ENCODE measurements at regions not wholly inside any gene's neighbourhood (a gene's known extent, or its start where the extent isn't known, plus 50 kb on each side); places are given as distances from the start of the nearest gene placed in this dataset.
"Not testable (repeated sequence)": the region's sequence is repeated elsewhere in the genome, so short reads cannot be mapped to it uniquely, and the experiment has no call there.

DNA sequence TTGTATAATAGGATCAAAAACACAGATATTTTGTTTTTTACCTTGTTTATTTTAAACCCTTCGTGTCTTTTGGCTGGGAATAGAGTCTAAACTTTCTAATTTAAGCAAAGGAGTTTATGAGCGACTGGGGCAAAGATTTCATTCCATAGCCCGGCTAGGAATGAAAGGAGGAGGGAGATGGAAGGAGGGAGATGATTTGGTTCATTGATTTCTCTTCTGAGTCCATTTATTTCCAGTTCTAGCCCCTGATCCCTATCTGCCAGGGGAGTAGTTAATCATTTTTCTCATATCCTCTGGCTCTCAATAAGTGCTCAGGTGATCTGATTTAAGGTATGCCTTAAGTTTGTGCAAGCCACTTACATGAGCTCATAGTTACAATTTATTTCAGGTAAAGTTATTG lies 120.0 kb downstream of the SPRY1 start:
- no peaks in the 10 kb centered on the region for H3K9me3 Mint-ChIP-seq
- H3K27ac Mint-ChIP-seq = no peak overlapping the region
- no peak for DNase-seq
- H3K4me3 Mint-ChIP-seq = no peak overlapping the region
- peaks cover 9% of the 10 kb centered on the region for H3K27me3 Mint-ChIP-seq
- no peak for ATAC-seq
- no peaks in the 10 kb centered on the region for H3K4me1 Mint-ChIP-seq

DNA sequence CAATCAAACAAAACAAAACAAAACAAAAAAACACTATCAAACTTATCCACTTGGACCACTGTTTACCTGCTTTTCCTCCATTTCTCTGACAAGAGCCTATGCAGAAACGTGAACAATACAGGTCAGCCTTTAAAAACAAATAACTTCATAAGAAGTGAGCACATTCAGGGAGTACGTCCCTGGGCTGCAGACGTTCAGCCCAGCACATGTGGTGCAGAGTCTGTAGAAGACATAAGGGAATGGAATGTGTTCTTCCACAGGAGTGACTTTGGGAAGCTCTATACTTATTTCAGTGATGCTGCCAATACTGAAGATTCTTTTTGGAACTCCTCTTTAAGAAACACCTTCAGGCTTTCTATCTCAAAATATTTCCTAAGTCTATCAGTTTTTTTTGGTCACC lies 120.6 kb downstream of the SPRY1 start:
- no peak overlapping the region for H3K27ac Mint-ChIP-seq
- H3K4me3 Mint-ChIP-seq = no peak overlapping the region
- H3K27me3 Mint-ChIP-seq = peaks cover 9% of the 10 kb centered on the region
- ATAC-seq (no peak), DNase-seq (no peak)
- H3K4me1 Mint-ChIP-seq = no peaks in the 10 kb centered on the region
- H3K9me3 Mint-ChIP-seq = no peaks in the 10 kb centered on the region

DNA sequence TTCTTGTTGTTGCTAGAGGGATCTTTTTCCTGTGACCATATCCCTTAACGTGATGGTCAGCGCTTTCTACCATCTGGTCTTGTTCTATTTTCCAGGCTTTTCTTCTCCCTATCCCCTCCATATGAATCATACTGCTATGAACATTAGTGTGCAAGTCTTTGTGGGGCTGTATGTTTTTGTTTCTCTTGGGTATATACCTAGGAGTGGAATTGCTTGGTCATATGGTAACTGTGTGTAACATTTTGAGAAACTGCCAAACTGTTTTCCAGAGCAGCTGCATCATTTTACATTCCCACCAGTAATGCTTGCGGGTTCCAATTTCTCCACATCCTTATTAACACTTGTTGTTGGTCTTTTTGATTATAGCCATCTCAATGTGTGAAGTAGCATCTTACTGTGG lies 121.4 kb downstream of the SPRY1 start:
- peaks cover 9% of the 10 kb centered on the region for H3K27me3 Mint-ChIP-seq
- no peaks in the 10 kb centered on the region for H3K4me1 Mint-ChIP-seq
- no peaks in the 10 kb centered on the region for H3K9me3 Mint-ChIP-seq
- ATAC-seq (no peak), DNase-seq (no peak)
- no peak overlapping the region for H3K4me3 Mint-ChIP-seq
- no peak overlapping the region for H3K27ac Mint-ChIP-seq

DNA sequence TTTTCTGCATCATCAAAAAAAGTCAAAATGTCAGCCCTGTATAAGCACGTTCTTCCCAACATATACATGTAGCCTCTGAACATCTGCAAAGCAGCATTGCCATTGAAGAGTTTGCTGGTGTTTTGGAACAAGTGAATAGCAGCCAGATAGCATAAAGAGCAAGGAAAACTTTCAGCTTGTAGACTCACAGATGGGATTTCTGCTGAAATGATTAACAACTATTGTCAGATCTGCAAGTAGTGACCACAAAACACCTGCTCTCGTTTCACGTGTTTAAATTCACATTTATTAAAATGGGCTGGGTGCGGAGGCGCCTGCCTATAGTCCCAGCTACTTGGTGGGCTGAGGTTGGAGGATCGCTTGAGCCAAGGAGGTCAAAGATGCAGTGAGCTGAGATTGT lies 123.7 kb downstream of the SPRY1 start:
- Mint-ChIP-seq H3K27ac (no peak overlapping the region), H3K4me3 (no peak overlapping the region), H3K4me1 (no peaks in the 10 kb centered on the region), H3K9me3 (no peaks in the 10 kb centered on the region), H3K27me3 (no peaks in the 10 kb centered on the region)
- ATAC-seq (no peak), DNase-seq (no peak)

DNA sequence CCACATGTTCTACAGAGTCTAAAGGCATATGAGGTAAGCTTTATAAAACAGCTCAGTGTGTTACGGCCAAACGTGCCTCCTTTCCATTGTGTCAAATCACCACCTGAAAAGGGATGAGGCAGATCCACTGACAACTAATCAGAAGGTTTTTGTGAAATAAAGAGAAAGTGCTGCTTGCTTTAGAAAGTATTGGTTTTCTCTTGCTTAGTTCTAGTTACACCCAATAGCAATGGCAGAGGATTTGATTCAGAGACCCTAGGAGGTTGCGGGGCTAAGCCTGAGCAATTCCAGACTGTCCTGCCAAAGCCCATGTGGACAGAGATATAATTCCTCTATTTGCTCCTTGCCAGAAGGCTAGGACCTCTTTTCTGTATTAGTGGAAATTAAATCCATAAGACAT lies 125.5 kb downstream of the SPRY1 start:
- peaks cover 13% of the 10 kb centered on the region for H3K4me1 Mint-ChIP-seq
- ATAC-seq = no peak
- DNase-seq = no peak
- no peak overlapping the region for H3K27ac Mint-ChIP-seq
- no peaks in the 10 kb centered on the region for H3K9me3 Mint-ChIP-seq
- no peaks in the 10 kb centered on the region for H3K27me3 Mint-ChIP-seq
- no peak overlapping the region for H3K4me3 Mint-ChIP-seq

DNA sequence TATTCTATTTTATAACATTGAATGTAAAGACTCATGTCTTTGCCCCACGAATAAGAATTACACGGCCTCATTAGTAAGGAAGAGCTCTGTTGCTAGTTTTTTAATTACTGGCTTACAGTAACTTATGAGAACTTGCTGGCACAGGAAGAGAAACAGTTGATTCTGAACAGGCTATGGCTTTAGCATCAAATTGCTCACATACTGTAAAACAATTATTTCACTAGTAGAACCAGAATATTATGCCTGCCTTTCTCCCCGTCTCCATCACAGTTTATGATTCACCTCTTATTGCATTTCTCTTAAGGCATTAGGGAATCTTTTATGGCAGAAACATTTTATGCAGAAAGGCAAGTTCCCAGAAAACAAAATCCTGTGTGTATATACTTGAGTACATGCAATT lies 126.1 kb downstream of the SPRY1 start:
- peaks cover 16% of the 10 kb centered on the region for H3K4me1 Mint-ChIP-seq
- DNase-seq = no peak
- no peaks in the 10 kb centered on the region for H3K27me3 Mint-ChIP-seq
- ATAC-seq = no peak
- no peak overlapping the region for H3K27ac Mint-ChIP-seq
- H3K9me3 Mint-ChIP-seq = no peaks in the 10 kb centered on the region
- H3K4me3 Mint-ChIP-seq = no peak overlapping the region

DNA sequence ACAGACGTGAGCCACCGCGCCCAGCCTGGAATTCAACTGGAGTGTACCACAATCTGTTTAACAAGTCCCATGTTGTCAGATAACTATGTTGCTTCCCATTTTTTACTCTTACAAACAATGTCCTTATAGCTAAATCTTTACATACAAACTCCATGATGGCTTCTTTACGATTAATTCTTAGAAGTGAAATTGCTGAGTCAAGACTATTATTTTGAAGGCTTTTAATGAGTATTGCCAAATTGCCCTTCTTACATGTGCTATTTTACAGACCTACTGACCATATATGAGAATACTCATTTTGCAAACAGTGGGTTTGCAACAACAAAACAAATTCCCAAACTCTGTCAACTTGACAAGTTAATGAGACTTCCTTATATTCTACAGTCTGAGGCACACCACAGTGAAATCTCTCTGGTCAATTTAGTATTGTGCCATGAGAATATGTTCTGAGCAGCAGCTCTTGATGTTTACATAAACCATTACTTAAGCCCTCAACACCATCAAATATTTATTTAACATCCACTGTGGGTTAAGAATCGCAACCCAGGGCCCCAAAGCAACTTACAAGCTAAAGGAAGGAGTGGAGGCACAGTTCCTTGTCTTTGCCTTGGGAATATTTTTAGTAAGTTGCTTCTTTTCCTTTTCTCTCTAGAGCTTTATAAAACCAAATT lies 128.5 kb downstream of the SPRY1 start:
- ATAC-seq = no peak
- H3K27me3 Mint-ChIP-seq = no peaks in the 10 kb centered on the region
- H3K4me3 Mint-ChIP-seq = no peak overlapping the region
- no peak overlapping the region for H3K27ac Mint-ChIP-seq
- no peaks in the 10 kb centered on the region for H3K9me3 Mint-ChIP-seq
- no peak for DNase-seq
- H3K4me1 Mint-ChIP-seq = peaks cover 24% of the 10 kb centered on the region

DNA sequence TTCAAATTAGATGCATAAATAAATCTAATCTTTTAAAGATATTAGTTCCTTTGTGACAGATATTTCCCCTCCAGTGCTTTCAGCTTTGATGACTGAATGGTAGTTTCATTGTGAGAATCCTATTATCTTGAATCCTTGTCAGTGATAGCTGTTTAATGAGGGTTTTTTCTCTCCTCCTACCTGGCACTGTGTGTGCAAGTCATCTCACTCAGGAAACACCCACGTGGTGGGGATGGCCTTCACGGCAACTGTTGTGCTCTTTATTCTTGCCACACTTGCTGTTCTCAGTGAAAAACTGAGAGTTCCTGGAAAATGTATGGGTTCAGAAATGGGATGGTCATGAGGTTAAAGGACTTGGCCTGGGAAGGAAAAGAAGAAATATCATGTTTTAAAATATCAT lies 129.9 kb downstream of the SPRY1 start:
- Mint-ChIP-seq H3K9me3 (no peaks in the 10 kb centered on the region), H3K27me3 (no peaks in the 10 kb centered on the region), H3K4me3 (peak overlapping the region in 1 of 2 donors; percentile 4), H3K27ac (no peak overlapping the region), H3K4me1 (peaks cover 24% of the 10 kb centered on the region)
- no peak for DNase-seq
- ATAC-seq = peak; percentile 70

DNA sequence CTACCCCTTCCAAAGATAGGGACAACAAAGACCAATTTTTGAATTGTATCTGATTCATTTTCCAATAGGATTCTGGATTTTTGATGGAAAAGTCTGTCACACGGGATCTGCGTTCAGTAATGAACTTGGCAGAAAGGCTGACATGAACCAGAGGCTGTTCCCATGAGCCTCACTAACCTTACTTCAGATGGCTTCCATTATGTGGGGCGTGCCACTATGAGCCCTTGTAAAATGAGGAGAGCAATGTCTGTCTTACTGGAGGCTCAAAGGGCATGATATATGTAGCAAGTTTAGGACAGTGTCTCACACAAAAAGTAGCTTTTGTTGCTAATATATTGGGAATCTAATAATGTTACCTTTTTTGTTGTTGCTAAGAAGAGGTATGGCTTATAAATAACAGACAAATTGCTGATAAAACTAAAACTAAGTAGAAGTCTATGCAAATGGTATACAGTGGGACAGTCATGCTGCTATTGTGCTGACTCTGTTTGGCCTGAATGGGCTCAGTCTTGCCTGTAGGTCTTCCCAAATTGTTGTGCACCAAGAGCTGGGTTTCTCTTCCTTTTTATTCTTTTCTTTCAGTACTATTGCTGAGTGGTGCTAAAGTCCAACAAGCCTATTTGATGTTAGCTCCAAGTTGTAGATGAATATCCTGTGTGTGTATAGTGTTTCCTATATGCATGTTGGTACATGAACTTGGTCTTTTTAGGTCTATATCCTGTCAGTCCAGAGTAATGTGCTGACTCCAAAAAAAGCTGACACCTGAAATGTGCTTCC lies 132.1 kb downstream of the SPRY1 start:
- peak overlapping the region in 1 of 2 donors; percentile 21 for H3K27ac Mint-ChIP-seq

DNA sequence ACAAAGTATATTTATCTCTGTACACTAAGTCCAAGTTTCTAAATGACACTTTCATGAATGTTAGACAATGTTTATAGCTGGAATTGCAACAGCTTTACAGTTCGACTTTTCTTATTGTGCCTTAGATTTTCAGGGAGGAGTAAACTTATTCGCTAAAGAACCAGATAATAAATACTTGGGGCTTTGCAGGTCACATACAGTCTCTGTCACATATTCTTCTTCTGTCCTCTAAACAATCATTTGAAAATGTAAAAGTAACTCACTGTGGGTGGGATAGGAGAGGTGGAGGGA lies 132.6 kb downstream of the SPRY1 start:
- Mint-ChIP-seq H3K4me3 (no peak overlapping the region), H3K27me3 (no peaks in the 10 kb centered on the region), H3K27ac (peak overlapping the region in 1 of 2 donors; percentile 12), H3K9me3 (no peaks in the 10 kb centered on the region), H3K4me1 (peaks cover 24% of the 10 kb centered on the region)
- no peak for ATAC-seq
- no peak for DNase-seq

More for the DNA sequence above, 132.1 kb downstream of the SPRY1 start:
- ATAC-seq = no peak
- no peak overlapping the region for H3K4me3 Mint-ChIP-seq
- H3K4me1 Mint-ChIP-seq = peaks cover 24% of the 10 kb centered on the region
- no peaks in the 10 kb centered on the region for H3K9me3 Mint-ChIP-seq
- DNase-seq = no peak
- H3K27me3 Mint-ChIP-seq = no peaks in the 10 kb centered on the region

DNA sequence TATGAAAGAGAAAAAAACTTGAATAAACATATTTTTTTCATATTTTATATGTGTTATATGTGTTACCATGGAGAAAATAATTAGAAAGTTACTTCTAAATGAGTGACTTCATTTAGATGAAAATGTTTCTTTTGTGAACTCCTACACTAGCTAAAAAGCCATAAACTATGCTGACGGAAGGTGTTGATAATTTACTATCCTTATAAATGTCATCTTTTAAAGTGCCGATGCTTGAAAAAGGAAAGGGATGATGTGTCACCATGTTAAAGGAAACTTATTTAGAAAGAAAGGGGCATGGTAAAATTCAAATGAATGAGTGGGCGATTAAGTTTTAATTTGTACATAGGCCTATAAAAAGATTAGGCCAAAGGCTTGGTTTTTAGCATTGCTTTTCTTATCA lies 133.8 kb downstream of the SPRY1 start:
- H3K9me3 Mint-ChIP-seq = no peaks in the 10 kb centered on the region
- H3K27ac Mint-ChIP-seq = no peak overlapping the region
- peaks cover 31% of the 10 kb centered on the region for H3K4me1 Mint-ChIP-seq
- H3K4me3 Mint-ChIP-seq = no peak overlapping the region
- no peak for ATAC-seq
- no peaks in the 10 kb centered on the region for H3K27me3 Mint-ChIP-seq
- DNase-seq = no peak

DNA sequence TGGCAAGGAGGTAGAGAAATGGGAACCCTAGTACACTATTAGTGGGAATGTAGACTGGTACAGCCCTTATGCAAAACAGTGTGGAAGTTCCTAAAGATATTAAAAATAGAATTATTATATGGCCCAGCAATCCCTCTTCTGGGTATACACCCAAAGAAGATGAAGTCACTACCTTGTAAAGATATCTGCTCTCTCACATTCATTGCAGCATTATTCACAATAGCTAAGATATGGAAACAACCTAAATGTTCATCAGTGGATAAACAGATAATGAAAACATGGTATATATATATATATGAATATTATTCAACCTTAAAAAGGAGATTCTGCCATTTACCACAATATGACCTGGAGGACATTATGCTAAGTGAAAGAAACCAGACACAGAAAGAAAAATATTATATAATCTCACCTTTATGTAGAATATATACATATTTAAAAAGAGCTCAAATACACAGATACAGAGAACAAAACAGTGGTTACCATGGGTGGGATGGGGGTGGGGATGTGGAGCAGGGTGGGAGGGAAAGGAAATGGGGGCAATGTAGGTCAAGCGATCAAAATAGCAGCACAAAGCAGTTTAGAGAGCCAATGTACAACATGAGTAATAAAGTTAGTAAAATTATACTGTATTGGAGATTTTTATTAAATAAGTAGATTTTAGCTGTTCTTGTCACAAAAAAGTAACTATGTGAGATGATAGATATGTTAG lies 138.6 kb downstream of the SPRY1 start:
- Mint-ChIP-seq H3K27me3 (no peaks in the 10 kb centered on the region), H3K27ac (no peak overlapping the region), H3K4me3 (no peak overlapping the region), H3K4me1 (peaks cover 22% of the 10 kb centered on the region), H3K9me3 (peaks cover 4 to 6% of the 10 kb centered on the region in 2 donors)
- ATAC-seq (no peak), DNase-seq (no peak)

DNA sequence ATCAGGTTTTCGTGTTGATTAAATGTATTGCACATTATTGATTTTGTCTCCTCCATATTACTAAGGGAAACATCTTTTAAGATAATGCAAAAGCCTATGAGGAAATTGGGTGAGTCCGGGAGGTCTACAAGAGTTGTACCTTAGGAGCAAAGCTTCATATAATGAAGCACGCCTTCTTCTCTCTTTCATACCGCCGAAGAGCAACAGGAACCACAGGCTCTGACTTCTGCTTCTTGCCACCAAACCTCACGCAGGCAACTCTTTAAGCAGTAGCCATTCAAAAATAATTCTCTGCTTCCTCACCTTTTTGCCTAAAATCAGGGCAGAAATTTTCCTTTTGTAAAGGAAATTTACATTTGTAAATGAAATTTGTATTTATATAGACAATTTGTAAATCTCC lies 139.6 kb downstream of the SPRY1 start:
- DNase-seq (no peak), ATAC-seq (no peak)
- Mint-ChIP-seq H3K27me3 (no peaks in the 10 kb centered on the region), H3K9me3 (peaks cover 4 to 6% of the 10 kb centered on the region in 2 donors), H3K4me1 (peaks cover 22% of the 10 kb centered on the region), H3K27ac (peak overlapping the region in 1 of 2 donors; percentile 31), H3K4me3 (peak overlapping the region; percentile 27 to 29)

DNA sequence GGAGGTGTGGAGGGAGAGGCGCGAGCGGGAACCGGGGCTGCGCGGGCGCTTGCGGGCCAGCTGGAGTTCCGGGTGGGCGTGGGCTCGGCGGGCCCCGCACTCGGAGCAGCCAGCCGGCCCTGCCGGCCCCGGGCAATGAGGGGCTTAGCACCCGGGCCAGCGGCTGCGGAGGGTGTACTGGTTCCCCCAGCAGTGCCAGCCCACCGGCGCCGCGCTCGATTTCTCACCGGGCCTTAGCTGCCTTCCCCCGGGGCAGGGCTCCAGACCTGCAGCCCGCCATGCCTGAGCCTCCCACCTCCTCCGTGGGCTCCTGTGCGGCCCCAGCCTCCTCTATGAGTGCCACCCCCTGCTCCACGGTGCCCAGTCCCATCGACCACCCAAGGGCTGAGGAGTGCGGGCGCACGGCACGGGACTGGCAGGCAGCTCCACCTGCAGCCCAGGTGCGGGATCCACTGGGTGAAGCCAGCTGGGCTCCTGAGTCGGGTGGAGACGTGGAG lies 141.4 kb downstream of the SPRY1 start:
- DNase-seq, H3K27ac Mint-ChIP-seq, ATAC-seq, H3K27me3 Mint-ChIP-seq, H3K4me3 Mint-ChIP-seq, H3K9me3 Mint-ChIP-seq: not testable (repeated sequence)
- H3K4me1 Mint-ChIP-seq = peaks cover 22% of the 10 kb centered on the region

DNA sequence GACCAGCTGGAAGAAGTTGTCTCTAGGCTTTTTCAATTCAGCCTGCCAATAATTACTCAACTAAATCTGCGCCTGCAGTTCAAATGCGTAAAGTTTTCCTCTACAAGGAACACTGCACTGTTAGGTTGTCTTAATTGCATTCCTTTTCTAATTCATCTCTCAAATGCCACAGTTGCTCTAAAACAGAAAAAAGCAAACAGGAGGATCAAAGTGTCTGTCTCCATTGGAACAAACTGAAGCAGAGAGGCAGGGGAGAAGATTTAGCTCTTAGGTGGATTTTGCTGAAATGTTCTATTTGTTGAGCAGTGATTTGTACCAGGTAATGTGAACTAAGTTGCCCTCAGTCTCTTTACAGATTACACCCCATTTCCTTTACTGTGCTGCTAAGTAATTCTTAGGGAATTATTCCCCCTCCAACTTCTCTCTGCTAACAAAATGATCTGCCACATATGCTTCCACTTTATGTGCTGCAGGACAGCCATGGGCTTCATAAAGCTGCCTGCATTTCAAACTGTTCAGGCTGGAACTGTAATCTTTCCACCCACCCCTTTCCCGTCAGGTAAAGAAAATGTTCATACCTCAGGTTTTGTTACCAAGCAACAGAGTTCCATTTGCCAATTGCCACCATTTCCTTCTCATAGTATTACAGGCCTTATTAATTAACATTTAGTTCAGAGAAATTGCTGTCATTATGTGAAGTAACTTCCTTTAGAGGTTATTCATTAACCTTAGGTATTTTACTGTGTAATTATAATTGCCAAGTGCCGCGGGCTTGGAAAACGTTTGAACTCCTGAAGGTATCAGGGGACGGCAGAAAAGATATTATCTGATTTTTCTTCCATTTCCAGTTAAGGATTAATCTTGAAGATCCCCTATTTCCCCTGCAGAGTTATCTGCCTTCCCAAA lies 149.3 kb downstream of the SPRY1 start:
- Mint-ChIP-seq H3K4me3 (no peak overlapping the region), H3K9me3 (peaks cover 7 to 9% of the 10 kb centered on the region in 2 donors), H3K27ac (no peak overlapping the region), H3K27me3 (peaks cover 8% of the 10 kb centered on the region), H3K4me1 (no peaks in the 10 kb centered on the region)
- no peak for ATAC-seq
- DNase-seq = no peak

All from stimulated activated naive CD8-positive, alpha-beta T cell treated with anti-CD3 and anti-CD28 coated beads, Interleukin-15, amount 100 ng/mL, for 72 hours (primary cell).